ENCODE measurements at regions not wholly inside any gene's neighbourhood (a gene's known extent, or its start where the extent isn't known, plus 50 kb on each side); places are given as distances from the start of the nearest gene placed in this dataset.
A peak's percentile ranks its signal among the peaks of the same experiment; 100 is the strongest.
"Not testable (repeated sequence)": the region's sequence is repeated elsewhere in the genome, so short reads cannot be mapped to it uniquely, and the experiment has no call there.

- Mint-ChIP-seq H3K27ac (no peak overlapping the region), H3K4me3 (no peak overlapping the region), H3K9me3 (peaks cover 0 to 3% (median 0%) of the 10 kb centered on the region in 7 donors), H3K36me3 (no peaks in the 10 kb centered on the region), H3K4me1 (no peaks in the 10 kb centered on the region), H3K27me3 (peaks cover 16% of the 10 kb centered on the region)
- H3K4me3 ChIP-seq (ENCODE audit: low read depth, low read length), result no peak overlapping the region
- H3K27ac ChIP-seq (ENCODE audit: insufficient read depth, low read length, poor library complexity, severe bottlenecking), result no peak overlapping the region
- no peaks in the 10 kb centered on the region for H3K4me1 ChIP-seq (ENCODE audit: control insufficient read depth, insufficient read depth, low read length, poor library complexity, severe bottlenecking)
- H3K27me3 ChIP-seq (ENCODE audit: control insufficient read depth, insufficient read depth, low read length), result no peaks in the 10 kb centered on the region
- DNase-seq (no peak), ATAC-seq (ENCODE audit: low read depth in 2 of 2) (no peak)
- H3K9me3 ChIP-seq (ENCODE audit: control insufficient read depth in 2 of 2, low read length in 2 of 2), result no peaks in the 10 kb centered on the region
- no peaks in the 10 kb centered on the region for H3K36me3 ChIP-seq (ENCODE audit: control insufficient read depth, insufficient read depth, low read length)
Measured at GRCh38 chr2:196515608-196516007, 123.9 kb upstream of the CCDC150 start.

- H3K4me1 Mint-ChIP-seq, result no peaks in the 10 kb centered on the region
- DNase-seq (no peak), ATAC-seq (ENCODE audit: low read depth in 2 of 2) (no peak)
- no peak overlapping the region for H3K4me3 Mint-ChIP-seq
- no peaks in the 10 kb centered on the region for H3K36me3 ChIP-seq (ENCODE audit: control insufficient read depth, insufficient read depth, low read length)
- no peaks in the 10 kb centered on the region for H3K4me1 ChIP-seq (ENCODE audit: control insufficient read depth, insufficient read depth, low read length, poor library complexity, severe bottlenecking)
- H3K9me3 Mint-ChIP-seq, result peaks cover 0 to 4% (median 0%) of the 10 kb centered on the region in 7 donors
- no peaks in the 10 kb centered on the region for H3K9me3 ChIP-seq (ENCODE audit: control insufficient read depth in 2 of 2, low read length in 2 of 2)
- peaks cover 12% of the 10 kb centered on the region for H3K27me3 Mint-ChIP-seq
- no peak overlapping the region for H3K4me3 ChIP-seq (ENCODE audit: low read depth, low read length)
- no peaks in the 10 kb centered on the region for H3K27me3 ChIP-seq (ENCODE audit: control insufficient read depth, insufficient read depth, low read length)
- H3K36me3 Mint-ChIP-seq, result no peaks in the 10 kb centered on the region
- H3K27ac ChIP-seq (ENCODE audit: insufficient read depth, low read length, poor library complexity, severe bottlenecking), result no peak overlapping the region
- no peak overlapping the region for H3K27ac Mint-ChIP-seq
Measured at GRCh38 chr2:196516564-196516963, 123.0 kb upstream of the CCDC150 start.

- no peak for ATAC-seq (ENCODE audit: low read depth in 2 of 2)
- Histone ChIP-seq H3K4me1 (ENCODE audit: control insufficient read depth, insufficient read depth, low read length, poor library complexity, severe bottlenecking) (no peaks in the 10 kb centered on the region), H3K9me3 (ENCODE audit: control insufficient read depth in 2 of 2, low read length in 2 of 2) (no peaks in the 10 kb centered on the region), H3K4me3 (ENCODE audit: low read depth, low read length) (no peak overlapping the region), H3K27me3 (ENCODE audit: control insufficient read depth, insufficient read depth, low read length) (no peaks in the 10 kb centered on the region), H3K36me3 (ENCODE audit: control insufficient read depth, insufficient read depth, low read length) (no peaks in the 10 kb centered on the region), H3K27ac (ENCODE audit: insufficient read depth, low read length, poor library complexity, severe bottlenecking) (no peak overlapping the region)
- H3K36me3 Mint-ChIP-seq, result no peaks in the 10 kb centered on the region
- peaks cover 7% of the 10 kb centered on the region for H3K27me3 Mint-ChIP-seq
- no peak for DNase-seq
- H3K4me1 Mint-ChIP-seq, result no peaks in the 10 kb centered on the region
- peaks cover 0 to 4% (median 0%) of the 10 kb centered on the region in 7 donors for H3K9me3 Mint-ChIP-seq
- H3K4me3 Mint-ChIP-seq, result no peak overlapping the region
- peak overlapping the region in 1 of 3 donors; percentile 86 for H3K27ac Mint-ChIP-seq
Measured at GRCh38 chr2:196520605-196521004, 118.9 kb upstream of the CCDC150 start.

- not testable (repeated sequence) for H3K36me3 Mint-ChIP-seq; H3K4me3 ChIP-seq (ENCODE audit: low read depth, low read length); H3K27ac ChIP-seq (ENCODE audit: insufficient read depth, low read length, poor library complexity, severe bottlenecking); H3K36me3 ChIP-seq (ENCODE audit: control insufficient read depth, insufficient read depth, low read length); ATAC-seq (ENCODE audit: low read depth in 2 of 2); H3K4me1 Mint-ChIP-seq; H3K9me3 ChIP-seq (ENCODE audit: control insufficient read depth in 2 of 2, low read length in 2 of 2); H3K27me3 ChIP-seq (ENCODE audit: control insufficient read depth, insufficient read depth, low read length); H3K4me1 ChIP-seq (ENCODE audit: control insufficient read depth, insufficient read depth, low read length, poor library complexity, severe bottlenecking); H3K27ac Mint-ChIP-seq; H3K9me3 Mint-ChIP-seq; DNase-seq; H3K4me3 Mint-ChIP-seq
- peaks cover 10% of the 10 kb centered on the region for H3K27me3 Mint-ChIP-seq
Measured at GRCh38 chr2:196526981-196527725, 112.4 kb upstream of the CCDC150 start.

GRCh38 chr2:196528486-196529223 lies 110.9 kb upstream of the CCDC150 start:
- ATAC-seq (ENCODE audit: low read depth in 2 of 2) (no peak), DNase-seq (peak in 1 of 3 donors; percentile 31)
- H3K4me1 ChIP-seq (ENCODE audit: control insufficient read depth, insufficient read depth, low read length, poor library complexity, severe bottlenecking), result no peaks in the 10 kb centered on the region
- Mint-ChIP-seq H3K9me3 (peaks cover 0 to 3% (median 0%) of the 10 kb centered on the region in 7 donors), H3K36me3 (no peaks in the 10 kb centered on the region), H3K4me1 (peaks cover 0 to 3% (median 0%) of the 10 kb centered on the region in 4 donors), H3K27ac (no peak overlapping the region), H3K4me3 (no peak overlapping the region), H3K27me3 (peaks cover 12% of the 10 kb centered on the region)
- H3K27ac ChIP-seq (ENCODE audit: insufficient read depth, low read length, poor library complexity, severe bottlenecking), result no peak overlapping the region
- peaks cover 2% of the 10 kb centered on the region for H3K27me3 ChIP-seq (ENCODE audit: control insufficient read depth, insufficient read depth, low read length)
- no peaks in the 10 kb centered on the region for H3K9me3 ChIP-seq (ENCODE audit: control insufficient read depth in 2 of 2, low read length in 2 of 2)
- H3K4me3 ChIP-seq (ENCODE audit: low read depth, low read length), result no peak overlapping the region
- H3K36me3 ChIP-seq (ENCODE audit: control insufficient read depth, insufficient read depth, low read length), result no peaks in the 10 kb centered on the region

GRCh38 chr2:196530910-196531309 lies 108.6 kb upstream of the CCDC150 start:
- DNase-seq (no peak), ATAC-seq (ENCODE audit: low read depth in 2 of 2) (no peak)
- H3K4me1 Mint-ChIP-seq, result peaks cover 0 to 3% (median 0%) of the 10 kb centered on the region in 4 donors
- H3K9me3 ChIP-seq (ENCODE audit: control insufficient read depth in 2 of 2, low read length in 2 of 2), result no peaks in the 10 kb centered on the region
- peaks cover 19% of the 10 kb centered on the region for H3K27me3 Mint-ChIP-seq
- no peak overlapping the region for H3K4me3 Mint-ChIP-seq
- no peak overlapping the region for H3K27ac Mint-ChIP-seq
- H3K27me3 ChIP-seq (ENCODE audit: control insufficient read depth, insufficient read depth, low read length), result peaks cover 2% of the 10 kb centered on the region
- H3K36me3 ChIP-seq (ENCODE audit: control insufficient read depth, insufficient read depth, low read length), result no peaks in the 10 kb centered on the region
- H3K36me3 Mint-ChIP-seq, result no peaks in the 10 kb centered on the region
- no peak overlapping the region for H3K27ac ChIP-seq (ENCODE audit: insufficient read depth, low read length, poor library complexity, severe bottlenecking)
- H3K4me1 ChIP-seq (ENCODE audit: control insufficient read depth, insufficient read depth, low read length, poor library complexity, severe bottlenecking), result no peaks in the 10 kb centered on the region
- H3K4me3 ChIP-seq (ENCODE audit: low read depth, low read length), result no peak overlapping the region
- peaks cover 0 to 3% (median 0%) of the 10 kb centered on the region in 7 donors for H3K9me3 Mint-ChIP-seq

- H3K4me1 ChIP-seq (ENCODE audit: control insufficient read depth, insufficient read depth, low read length, poor library complexity, severe bottlenecking), result no peaks in the 10 kb centered on the region
- Mint-ChIP-seq H3K27me3 (peaks cover 22% of the 10 kb centered on the region), H3K27ac (no peak overlapping the region), H3K4me1 (peaks cover 0 to 3% (median 0%) of the 10 kb centered on the region in 4 donors), H3K36me3 (no peaks in the 10 kb centered on the region), H3K9me3 (peaks cover 0 to 4% (median 0%) of the 10 kb centered on the region in 7 donors), H3K4me3 (no peak overlapping the region)
- DNase-seq (no peak), ATAC-seq (ENCODE audit: low read depth in 2 of 2) (no peak)
- no peaks in the 10 kb centered on the region for H3K27me3 ChIP-seq (ENCODE audit: control insufficient read depth, insufficient read depth, low read length)
- no peaks in the 10 kb centered on the region for H3K36me3 ChIP-seq (ENCODE audit: control insufficient read depth, insufficient read depth, low read length)
- no peaks in the 10 kb centered on the region for H3K9me3 ChIP-seq (ENCODE audit: control insufficient read depth in 2 of 2, low read length in 2 of 2)
- no peak overlapping the region for H3K4me3 ChIP-seq (ENCODE audit: low read depth, low read length)
- no peak overlapping the region for H3K27ac ChIP-seq (ENCODE audit: insufficient read depth, low read length, poor library complexity, severe bottlenecking)
Measured at GRCh38 chr2:196533772-196534397, 105.6 kb upstream of the CCDC150 start.
